UCSD-AML1 (cell line): ENCODE measurements at regions not wholly inside any gene's neighbourhood (a gene's known extent, or its start where the extent isn't known, plus 50 kb on each side); places are given as distances from the start of the nearest gene placed in this dataset.
"Not testable (repeated sequence)": the region's sequence is repeated elsewhere in the genome, so short reads cannot be mapped to it uniquely, and the experiment has no call there.

Source experiments
- DNase-seq: peaks from one replicate; lab custom pipeline; 2025; ENCODE audit not compliant: unreplicated experiment; lab: John Stamatoyannopoulos, UW

DNA sequence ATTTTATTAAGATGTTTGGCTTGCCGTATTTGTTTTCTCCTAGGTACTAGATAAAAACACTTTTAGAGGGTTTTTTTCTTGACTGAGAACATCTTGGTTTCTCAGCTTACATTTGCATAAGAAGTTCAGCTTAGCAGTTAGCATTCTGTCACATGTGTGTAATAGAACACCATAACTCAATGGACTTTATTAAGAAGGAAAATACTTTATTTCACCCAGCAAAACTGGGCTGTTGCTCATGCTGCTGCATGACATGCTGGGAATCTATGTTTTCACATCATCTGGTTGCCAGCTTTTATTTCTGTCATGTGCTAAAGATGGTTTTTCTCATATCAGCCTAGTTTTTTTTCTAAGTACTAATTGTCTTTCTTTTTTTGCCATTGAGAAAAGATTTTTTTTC is 144.6 kb downstream of the UTRN start:
- no peak for DNase-seq

DNA sequence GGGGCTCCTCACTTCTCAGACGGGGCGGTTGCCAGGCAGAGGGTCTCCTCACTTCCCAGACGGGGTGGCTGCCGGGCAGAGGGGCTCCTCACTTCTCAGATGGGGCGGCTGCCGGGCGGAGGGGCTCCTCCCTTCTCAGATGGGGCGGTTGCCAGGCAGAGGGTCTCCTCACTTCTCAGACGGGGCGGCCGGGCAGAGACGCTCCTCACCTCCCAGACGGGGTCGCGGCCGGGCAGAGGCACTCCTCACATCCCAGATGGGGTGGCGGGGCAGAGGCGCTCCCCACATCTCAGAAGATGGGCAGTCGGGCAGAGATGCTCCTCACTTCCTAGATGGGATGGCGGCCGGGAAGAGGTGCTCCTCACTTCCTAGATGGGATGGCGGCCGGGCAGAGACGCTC is 148.3 kb downstream of the UTRN start:
- DNase-seq = not testable (repeated sequence)

DNA sequence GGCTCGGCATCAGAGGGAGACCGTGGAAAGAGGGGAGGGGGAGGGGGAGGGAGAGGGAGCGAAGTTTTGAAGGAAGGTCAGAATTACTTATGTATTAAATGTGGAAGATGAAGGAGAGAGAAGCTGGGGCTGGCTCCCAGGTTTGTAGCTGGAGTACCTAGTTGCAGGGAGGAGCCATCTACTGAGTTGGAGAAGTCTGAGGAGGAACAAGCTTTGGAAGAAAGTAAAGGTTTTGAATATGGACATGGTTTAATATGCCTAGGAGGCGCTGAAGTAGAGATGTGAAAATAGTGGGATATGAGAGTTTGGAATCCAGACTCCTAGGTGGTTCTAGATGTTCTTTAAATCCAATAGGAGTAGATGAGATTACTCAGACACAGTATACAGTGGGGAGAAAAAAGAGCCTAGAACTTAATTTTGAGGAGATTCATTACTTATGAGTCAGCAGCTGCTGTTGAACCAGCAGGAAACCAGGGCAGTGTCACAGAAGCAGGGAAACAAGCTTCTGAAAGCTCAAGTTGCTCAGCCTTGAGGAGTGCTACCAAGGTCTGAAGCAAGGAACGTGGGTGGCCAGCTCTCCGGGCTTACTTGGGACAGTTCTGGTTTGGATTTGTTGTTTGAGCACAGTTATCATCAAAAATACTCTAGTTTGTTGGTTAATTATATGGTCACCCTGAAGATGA is 149.3 kb downstream of the UTRN start:
- no peak for DNase-seq

DNA sequence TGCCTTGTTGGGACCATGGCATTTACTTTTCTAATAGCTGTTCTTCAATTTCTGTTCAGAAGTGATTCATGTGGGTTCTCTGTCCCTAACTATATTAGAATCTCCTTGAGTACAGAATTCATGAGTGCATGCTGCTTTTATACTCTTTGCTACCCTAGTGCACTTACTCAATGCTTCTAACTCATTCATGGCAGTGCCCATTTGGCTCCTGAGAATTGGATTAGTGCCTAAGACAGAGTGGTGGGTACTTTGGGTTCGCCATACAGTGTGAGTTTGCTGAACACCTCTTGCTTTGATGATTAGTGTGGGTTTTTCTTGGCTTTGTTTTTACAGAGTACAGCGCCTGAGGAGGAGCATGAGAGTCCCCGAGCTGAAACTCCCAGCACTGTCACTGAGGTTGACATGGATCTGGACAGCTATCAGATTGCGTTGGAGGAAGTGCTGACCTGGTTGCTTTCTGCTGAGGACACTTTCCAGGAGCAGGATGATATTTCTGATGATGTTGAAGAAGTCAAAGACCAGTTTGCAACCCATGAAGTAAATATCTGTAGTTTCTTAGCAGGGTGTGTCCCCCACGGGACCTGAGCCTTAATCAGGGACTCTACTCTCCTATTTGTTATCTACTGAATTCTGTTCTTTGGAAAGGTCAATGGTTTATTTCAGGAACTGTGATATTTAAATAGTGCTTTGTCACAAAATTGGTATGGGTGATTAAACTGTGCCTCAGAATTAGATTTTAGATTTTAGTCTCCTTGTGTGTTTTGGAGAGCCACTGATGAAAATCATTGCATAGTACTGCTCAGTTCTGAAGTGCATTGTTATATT is 150.7 kb downstream of the UTRN start:
- DNase-seq = no peak

DNA sequence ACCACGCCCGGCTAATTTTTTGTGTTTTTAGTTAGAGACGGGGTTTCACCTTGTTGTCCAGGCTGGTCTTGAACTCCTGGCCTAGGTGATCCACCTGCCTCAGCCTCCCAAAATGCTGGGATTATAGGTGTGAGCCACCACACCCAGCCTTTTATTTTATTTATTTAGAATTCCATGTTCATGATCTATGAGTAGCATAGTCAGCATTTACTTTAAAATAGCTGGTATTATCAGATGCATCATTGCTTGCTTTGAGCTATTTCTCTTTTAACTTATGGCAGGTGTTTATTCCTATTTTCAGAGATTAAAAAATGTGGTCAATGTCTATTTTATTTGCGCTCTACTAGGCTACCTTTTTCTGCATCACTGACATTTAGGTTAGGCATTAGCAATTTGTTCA is 152.0 kb downstream of the UTRN start:
- no peak for DNase-seq

DNA sequence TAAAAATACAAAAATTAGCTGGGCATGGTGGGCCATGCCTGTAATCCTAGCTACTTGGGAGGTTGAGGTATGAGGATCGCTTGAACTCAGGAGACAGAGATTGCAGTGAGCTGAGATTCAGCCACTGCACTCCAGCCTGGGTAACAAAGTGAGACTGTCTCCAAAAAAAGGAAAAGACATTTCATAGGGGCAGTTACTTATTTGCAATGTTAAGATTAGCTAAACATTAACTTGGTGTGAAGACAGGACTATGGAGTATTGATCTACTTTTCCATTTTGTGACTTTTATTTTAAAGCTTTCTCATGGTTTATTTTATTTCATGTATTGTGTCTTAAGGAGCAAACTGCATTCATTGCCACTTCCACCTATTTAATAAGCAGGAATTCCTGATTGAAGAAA is 153.0 kb downstream of the UTRN start:
- no peak for DNase-seq

DNA sequence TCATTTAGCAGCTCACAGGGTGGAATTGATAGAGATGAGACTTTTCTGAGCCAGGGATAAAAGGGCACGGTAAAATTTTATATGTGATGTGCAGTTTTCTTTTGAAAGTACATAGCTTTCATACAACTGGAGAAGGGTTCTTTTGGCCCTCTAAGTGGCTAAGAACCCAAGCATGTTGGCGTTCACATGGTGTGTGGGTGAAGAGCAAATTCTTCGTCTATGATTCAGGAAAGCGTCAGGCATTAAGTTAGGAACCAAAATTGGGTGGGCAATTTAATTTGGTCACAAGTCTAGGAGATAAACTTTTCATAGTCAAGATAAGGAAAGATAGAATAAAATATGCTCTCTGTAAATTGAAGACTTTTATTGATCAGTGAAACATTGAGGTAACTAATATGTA is 153.9 kb downstream of the UTRN start:
- DNase-seq = no peak

DNA sequence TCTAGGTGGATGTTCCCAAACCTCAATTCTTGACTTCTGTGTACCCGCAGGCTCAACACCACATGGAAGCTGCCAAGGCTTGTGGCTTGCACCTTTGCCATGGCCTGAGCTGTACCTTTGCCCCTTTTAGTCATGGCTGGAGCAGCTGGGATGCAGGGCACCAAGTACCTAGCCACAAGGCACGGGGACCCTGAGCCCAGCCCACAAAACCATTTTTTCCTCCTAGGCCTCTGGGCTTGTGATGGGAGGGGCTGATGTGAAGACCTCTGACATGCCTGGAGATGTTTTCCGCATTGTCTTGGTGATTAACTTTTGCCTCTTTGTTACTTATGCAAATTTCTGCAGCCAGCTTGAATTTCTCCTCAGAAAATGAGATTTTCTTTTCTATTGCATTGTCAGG is 156.7 kb downstream of the UTRN start:
- DNase-seq = not testable (repeated sequence)

DNA sequence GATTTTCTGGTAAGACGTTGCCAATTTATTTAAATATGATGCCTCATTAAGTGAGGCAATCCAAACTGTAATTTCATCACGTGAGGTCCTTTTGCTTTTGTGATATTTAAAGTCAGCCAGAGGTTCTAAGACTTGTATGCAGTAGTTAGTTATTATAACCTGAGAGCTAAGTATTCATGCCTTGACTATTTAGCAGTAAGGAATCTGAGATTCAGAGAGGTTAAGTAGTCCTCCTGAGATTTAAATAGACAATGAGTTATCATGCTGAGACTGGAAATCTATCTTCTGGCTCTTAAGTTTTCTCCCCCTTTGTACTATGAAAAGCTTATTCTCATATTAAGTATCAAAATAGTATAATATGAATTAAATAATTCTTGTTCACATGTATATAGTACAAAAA is 158.0 kb downstream of the UTRN start:
- no peak for DNase-seq

DNA sequence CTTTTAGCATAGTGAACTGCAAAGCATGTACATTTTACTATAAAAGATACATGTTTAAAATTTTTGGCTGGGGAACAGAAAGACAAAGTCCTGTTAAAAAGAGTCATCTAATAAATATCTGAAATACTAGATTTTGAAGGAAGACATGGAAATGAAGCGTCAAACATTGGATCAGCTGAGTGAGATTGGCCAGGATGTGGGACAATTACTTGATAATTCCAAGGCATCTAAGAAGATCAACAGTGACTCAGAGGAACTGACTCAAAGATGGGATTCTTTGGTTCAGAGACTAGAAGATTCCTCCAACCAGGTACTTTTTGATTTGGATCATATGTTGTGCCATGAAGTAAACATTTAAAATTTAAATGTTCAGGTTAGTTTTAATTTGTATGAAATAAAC is 162.3 kb downstream of the UTRN start:
- no peak for DNase-seq

DNA sequence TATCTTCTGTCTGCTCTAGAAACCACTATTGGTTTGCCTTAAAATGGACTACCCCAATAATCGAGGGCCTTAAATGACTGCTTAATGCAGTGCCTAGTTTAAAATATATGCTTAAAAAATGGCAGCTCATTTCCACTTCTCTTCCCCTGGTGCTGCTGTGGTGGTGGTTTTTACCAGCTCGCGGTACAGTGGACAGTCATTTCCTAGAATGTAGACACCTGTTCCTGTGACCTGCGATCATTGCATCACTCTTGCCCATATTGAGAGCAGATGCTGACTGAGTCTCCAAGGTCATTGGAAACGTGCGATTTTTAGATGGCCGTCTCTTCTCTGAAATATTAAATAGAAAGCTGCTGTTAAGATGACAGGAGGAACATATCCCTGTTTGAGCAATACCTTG is 164.1 kb downstream of the UTRN start:
- DNase-seq = no peak

DNA sequence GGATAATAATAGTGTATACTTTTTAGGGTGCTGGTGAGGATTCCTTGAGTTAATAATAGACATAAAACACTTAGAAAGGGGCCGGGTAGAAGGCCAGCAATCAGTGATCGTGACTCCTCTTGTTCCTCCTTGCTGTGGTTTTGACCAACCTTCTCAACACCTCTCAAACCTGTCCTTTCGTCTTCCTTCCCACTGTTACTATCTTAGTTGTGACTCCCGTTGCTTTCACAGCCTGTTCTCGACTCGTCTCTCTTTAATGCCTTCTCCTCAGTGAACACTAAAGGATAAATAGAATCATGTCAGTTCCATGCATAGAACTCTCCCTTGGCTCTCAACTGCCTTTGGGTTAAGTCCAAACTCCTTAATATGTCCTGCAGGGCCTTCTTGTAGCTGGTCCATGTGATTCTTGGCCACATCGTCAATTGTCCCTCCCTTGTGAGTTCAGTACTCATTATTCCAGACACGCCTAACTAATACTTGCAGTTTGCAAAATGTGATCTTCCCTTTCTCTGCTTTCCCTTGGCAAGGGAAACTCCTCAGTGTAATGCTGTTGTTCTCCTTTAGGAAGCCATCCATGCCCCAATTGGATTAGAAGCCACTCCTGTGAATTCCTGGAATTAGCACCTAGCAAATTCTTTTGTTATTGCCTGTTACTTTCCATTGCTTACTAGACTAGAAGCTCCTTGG is 164.9 kb downstream of the UTRN start:
- no peak for DNase-seq

DNA sequence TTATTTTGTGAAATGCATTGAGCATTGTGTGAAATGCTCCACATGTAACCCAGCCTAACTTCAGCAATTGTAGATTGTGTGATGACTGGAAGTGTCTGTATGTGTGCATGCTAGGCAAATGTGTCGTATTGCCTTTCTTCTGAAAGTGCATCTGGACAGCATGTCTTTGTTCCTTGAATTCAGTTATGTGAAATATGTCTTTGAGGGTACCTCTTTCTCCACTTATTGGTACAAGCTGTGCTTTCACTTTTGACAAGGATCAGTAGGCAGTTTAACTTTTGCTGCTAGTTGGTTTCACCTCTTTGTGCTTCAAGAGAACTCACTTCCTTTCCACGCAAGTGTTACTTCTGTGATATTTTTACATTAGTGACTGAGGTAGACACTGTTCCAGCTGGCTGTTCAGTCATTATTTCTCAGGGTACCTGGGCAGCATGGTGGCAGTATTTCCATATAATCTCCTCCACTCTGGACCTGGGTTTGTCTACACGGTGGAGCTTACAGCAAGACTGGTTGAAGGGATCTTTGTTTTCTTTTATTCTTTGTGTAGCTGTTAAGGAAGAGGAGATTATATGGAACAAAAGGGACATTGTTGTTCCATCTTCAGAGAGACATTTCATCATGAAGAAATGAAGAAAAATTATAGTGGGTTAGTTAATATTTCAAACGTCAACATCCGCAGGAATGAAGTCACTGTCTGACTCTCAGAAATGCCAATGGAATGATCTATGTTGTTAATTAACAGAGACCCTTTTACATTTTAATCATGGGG is 175.4 kb downstream of the UTRN start:
- no peak for DNase-seq

DNA sequence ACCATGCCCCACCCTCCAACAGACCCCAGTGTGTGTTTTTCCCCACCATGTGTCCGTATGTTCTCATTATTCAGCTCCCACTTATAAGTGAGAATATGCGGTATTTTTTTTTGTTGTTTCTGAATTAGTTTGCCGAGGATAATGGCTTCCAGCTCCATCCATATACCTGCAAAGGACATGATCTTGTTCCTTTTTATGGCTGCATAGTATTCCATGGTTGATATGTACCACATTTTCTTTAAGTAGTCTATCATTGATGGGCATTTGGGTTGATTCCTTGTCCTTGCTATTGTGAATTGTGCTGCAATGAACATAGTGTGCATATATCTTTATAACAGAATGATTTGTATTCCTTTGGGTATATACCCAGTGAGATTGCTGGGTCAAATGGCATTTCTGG is 176.9 kb downstream of the UTRN start:
- DNase-seq = no peak

DNA sequence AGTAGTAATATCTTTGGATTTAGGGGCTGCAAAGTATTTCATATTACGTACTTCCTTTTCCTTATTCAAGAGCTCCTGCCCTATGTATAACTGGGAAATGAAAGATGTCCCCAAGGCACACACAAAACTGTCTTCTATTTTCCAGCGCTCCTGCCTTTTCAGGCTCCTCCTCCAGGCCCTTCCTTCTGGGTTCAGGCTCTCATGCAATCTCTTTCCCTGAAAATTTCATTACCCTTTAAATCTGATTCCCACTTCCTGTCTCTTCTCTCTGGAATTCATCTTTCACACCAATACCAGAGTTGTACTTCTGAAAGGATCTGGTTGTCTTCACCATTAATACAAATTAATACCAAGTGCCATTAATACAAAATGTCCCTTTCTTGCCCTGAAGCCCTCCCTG is 181.6 kb downstream of the UTRN start:
- no peak for DNase-seq

DNA sequence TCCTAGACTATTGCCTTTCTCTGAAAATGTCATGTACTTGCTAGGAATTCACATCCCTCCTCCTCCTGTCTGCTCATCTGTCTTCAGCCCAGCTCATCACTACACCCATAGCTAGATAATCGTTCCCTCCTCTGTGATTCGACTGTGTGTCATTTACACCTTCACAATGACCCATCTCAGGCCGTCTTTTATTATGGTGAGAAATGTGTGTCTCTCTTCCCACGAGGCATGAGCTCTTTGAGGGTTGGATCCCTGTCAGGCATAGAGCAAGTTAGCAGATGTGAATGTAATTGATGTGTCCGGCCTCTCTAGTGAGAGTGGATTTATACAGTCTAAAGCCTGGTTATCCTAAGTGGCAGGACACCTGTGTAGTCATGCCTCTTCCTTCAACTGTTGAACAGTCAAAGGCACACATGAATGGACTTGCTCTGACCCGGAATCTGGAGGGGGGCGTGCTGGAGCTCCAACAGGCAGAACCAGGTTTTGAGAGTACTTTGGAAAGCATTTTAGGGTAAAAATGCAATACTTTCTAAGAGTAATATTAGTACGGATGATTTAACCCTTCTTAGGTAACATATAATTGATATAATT is 182.1 kb downstream of the UTRN start:
- DNase-seq = no peak

DNA sequence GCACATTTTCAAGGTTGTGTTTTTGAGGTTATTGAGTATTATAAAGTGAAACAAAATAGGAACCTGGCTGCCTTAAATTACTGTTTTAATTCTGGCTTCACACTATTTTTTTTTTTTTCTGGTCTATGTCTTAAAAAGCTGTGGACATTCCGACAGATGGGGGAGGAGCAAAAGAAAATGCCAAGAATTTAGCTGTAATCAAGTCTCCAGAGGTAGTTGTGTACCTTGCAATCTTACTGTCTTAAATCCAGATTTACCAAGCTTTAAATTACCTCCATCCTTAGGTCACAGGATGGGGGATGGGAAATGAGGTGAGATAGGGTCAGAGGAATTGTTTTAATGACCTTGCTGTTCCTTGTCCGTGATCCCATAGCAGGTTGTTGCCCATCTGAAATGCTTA is 182.8 kb downstream of the UTRN start:
- no peak for DNase-seq

DNA sequence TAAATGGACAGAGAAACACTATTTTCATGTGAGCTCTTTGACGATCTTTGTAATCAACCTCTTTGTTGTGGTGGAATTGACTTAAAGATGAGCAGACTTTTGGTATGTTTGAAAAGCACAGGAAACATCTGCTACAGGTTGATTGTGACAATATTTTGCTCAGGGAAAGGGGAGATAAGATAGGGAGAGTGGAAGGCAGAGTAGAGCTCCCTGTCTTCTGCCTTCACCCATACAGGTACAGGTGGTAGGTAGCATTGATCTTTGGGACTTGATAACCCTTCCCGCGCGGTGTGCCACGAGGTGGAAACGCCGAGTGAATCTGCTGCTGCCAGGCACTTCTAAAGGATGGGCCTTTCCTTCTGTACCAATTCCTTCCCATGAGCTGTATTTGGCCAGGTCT is 183.6 kb downstream of the UTRN start:
- DNase-seq = no peak

DNA sequence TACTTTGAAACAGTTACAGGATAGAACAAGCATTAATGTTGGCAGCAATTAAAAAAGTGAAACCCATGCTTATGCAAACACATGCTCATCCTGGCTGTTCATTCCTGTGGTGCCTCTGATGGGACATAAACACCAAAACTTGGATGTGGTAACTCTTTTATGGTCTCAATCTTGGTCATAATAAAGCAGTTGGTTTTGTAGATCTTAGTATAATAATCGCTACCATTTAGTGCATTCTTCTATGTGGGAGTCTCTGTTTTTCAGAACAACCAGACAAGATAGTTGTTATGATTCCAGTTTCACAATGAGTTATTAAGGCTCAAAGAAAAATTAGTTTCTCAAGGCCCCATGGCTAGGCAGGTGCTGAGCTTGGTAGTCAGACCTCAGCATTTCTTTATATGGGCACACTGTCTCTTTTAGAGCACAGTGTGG is 184.0 kb downstream of the UTRN start:
- no peak for DNase-seq

DNA sequence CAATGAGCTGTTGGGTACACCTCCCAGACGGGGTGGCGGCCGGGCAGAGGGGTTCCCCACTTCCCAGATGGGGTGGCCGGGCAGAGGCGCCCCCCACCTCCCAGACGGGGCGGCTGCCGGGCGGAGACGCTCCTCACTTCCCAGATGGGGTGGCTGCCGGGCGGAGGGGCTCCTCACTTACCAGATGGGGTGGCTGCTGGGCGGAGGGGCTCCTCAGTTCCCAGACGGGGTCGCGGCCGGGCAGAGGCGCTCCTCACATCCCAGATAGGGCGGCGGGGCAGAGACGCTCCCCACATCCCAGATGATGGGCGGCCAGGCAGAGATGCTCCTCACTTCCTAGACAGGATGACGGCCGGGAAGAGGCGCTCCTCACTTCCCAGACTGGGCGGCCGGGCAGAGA is 185.1 kb downstream of the UTRN start:
- not testable (repeated sequence) for DNase-seq

DNA sequence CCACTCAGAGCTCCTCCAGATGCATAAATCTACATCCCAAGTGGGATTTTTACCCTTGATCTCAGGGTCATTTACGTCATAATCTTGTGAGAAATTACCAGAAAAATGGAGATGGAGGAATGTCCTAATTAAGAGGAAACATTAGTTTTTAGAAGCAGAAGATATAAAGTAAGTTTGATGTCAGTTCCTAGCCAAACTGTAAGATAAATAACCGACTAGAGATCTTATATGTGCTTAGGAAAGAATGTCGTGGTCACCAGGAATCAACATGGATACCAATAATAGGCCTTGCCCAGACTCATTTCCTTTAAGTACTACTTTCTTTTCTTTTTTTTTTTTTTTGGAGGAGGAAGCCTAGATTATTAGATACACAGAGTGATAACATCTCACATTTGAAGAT is 186.9 kb downstream of the UTRN start:
- no peak for DNase-seq
